ENCODE measurements at regions not wholly inside any gene's neighbourhood (a gene's known extent, or its start where the extent isn't known, plus 50 kb on each side); places are given as distances from the start of the nearest gene placed in this dataset.
A peak's percentile ranks its signal among the peaks of the same experiment; 100 is the strongest.
"Not testable (repeated sequence)": the region's sequence is repeated elsewhere in the genome, so short reads cannot be mapped to it uniquely, and the experiment has no call there.

- DNase-seq (ENCODE audit: low read depth): no peak
Measured at GRCh38 chr4:177185579-177185978, 124.1 kb upstream of the NEIL3 start.

- no peak for DNase-seq (ENCODE audit: low read depth)
Measured at GRCh38 chr4:177187371-177187770, 122.3 kb upstream of the NEIL3 start.

- DNase-seq (ENCODE audit: low read depth): no peak
Measured at GRCh38 chr4:177190995-177191580, 118.6 kb upstream of the NEIL3 start.

- DNase-seq (ENCODE audit: low read depth): no peak
Measured at GRCh38 chr4:177191586-177191985, 118.1 kb upstream of the NEIL3 start.

GRCh38 chr4:177191991-177192390, 117.7 kb upstream of the NEIL3 start:
- no peak for DNase-seq (ENCODE audit: low read depth)

GRCh38 chr4:177193024-177193715, 116.5 kb upstream of the NEIL3 start:
- not testable (repeated sequence) for DNase-seq (ENCODE audit: low read depth)

- DNase-seq (ENCODE audit: low read depth): no peak
Measured at GRCh38 chr4:177194906-177195305, 114.8 kb upstream of the NEIL3 start.

GRCh38 chr4:177196615-177197014, 113.1 kb upstream of the NEIL3 start:
- no peak for DNase-seq (ENCODE audit: low read depth)

GRCh38 chr4:177201614-177202013, 108.1 kb upstream of the NEIL3 start:
- DNase-seq (ENCODE audit: low read depth): no peak

- DNase-seq (ENCODE audit: low read depth): no peak
Measured at GRCh38 chr4:177204126-177204525, 105.5 kb upstream of the NEIL3 start.

- peak; percentile 56 for DNase-seq (ENCODE audit: low read depth)
Measured at GRCh38 chr4:177214935-177215334, 94.7 kb upstream of the NEIL3 start.

- DNase-seq (ENCODE audit: low read depth): no peak
Measured at GRCh38 chr4:177220376-177220775, 89.3 kb upstream of the NEIL3 start.

GRCh38 chr4:177222781-177223180, 86.9 kb upstream of the NEIL3 start:
- no peak for DNase-seq (ENCODE audit: low read depth)

GRCh38 chr4:177225605-177226004, 84.1 kb upstream of the NEIL3 start:
- DNase-seq (ENCODE audit: low read depth): no peak

GRCh38 chr4:177227636-177228035, 82.0 kb upstream of the NEIL3 start:
- DNase-seq (ENCODE audit: low read depth): no peak

GRCh38 chr4:177228599-177228998, 81.1 kb upstream of the NEIL3 start:
- no peak for DNase-seq (ENCODE audit: low read depth)

- no peak for DNase-seq (ENCODE audit: low read depth)
Measured at GRCh38 chr4:177229331-177229730, 80.3 kb upstream of the NEIL3 start.

GRCh38 chr4:177232473-177232872, 77.2 kb upstream of the NEIL3 start:
- no peak for DNase-seq (ENCODE audit: low read depth)

- DNase-seq (ENCODE audit: low read depth): peak; percentile 20
Measured at GRCh38 chr4:177235026-177235425, 74.6 kb upstream of the NEIL3 start.

- no peak for DNase-seq (ENCODE audit: low read depth)
Measured at GRCh38 chr4:177236886-177237285, 72.8 kb upstream of the NEIL3 start.

- no peak for DNase-seq (ENCODE audit: low read depth)
Measured at GRCh38 chr4:177237291-177237690, 72.4 kb upstream of the NEIL3 start.

- no peak for DNase-seq (ENCODE audit: low read depth)
Measured at GRCh38 chr4:177239477-177239876, 70.2 kb upstream of the NEIL3 start.

- no peak for DNase-seq (ENCODE audit: low read depth)
Measured at GRCh38 chr4:177239878-177240277, 69.8 kb upstream of the NEIL3 start.

- DNase-seq (ENCODE audit: low read depth): no peak
Measured at GRCh38 chr4:177242651-177243286, 66.9 kb upstream of the NEIL3 start.
